Stimulated activated CD8-positive, alpha-beta memory T cell treated with anti-CD3 and anti-CD28 coated beads, Interleukin-2, amount 100 ng/mL, for 48 hours (primary cell): ENCODE measurements at regions not wholly inside any gene's neighbourhood (a gene's known extent, or its start where the extent isn't known, plus 50 kb on each side); places are given as distances from the start of the nearest gene placed in this dataset.

Experiments
- DNase-seq, 2 donors: peaks; one replicate each; pipeline ENCODE4 v3.0.0-alpha.2; 2020; ENCODE audit warnings: low read depth in 2 of 2

DNA sequence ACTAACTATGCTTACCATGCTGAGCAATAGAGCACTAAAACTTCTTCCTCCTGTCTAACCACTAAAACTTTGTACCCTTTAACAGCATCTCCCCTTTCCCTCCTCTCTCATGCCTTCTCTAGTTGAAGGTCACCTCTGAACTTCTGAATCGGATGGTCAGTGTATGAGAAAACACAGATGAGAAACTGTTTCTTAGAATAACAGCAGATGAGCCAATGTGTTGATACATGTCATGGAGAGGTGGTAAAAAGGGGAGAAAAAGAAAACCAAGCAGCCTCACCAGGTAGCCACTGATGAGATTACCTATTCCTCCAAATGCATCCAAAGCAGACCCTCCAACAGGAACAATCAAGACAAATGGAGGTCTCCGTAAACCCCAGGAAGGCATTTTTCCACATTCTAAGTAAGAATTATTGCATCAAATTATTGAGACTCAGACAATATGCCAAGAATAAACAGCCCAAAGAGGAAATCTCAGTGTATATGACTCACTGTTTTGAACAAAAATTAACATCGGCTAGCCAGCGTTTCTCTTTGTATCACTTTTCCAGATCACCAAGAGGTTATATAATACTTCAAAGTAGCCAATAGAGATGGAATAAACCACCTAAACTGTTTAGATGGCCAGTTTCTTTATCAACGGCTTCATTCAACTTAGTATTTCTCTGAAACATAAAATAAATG lies 793.3 kb upstream of the SOX9 start:
- no peak for DNase-seq

DNA sequence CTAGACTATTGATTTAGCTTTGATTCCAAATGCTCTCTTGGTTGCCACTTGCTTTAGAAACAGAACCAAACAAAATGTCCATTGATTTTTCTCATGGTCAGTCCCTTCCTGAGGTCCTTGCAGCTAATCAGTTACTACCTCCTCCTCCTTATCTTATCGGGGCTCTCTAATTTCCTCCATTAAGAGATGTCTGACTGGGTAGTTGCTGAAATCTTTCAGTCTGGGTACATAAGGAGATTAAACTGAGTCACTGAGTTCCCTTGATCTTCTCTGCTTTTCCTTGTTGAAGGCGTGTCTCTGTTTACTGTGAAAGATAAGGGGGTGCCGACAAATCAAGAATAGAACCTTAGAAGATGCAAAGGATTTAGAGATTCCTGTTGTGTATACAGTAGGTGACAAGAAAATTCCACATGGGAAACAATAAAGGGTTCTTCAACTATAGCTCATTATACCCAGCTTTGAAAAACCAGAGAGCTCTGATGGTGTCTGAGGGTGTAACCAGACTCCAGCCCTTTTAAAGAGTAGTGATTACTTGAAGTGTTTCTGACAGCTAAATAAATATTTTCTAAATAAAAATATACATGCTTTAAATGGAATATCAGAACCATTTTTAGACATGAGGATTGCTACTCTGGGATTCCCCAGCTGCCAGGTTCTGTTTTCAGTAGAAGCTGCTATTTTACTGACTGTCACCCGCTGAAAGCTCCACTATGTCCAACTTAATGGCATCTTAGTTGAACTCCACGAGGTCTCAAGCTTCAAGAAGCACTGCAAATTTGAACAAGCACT lies 791.3 kb upstream of the SOX9 start:
- no peak for DNase-seq

DNA sequence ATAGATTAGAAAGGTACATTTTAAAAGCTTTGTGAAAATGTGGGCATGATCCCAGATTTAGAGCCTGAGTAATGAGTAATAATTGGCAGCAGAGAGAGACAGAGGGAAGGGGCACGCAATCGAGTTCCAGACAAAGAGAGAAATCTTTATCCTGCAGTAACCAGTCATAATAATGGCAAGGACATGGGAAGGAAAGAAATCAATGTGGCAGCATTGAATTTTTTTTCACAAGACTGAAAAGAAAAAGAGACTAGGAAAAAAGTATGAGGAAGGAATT lies 790.8 kb upstream of the SOX9 start:
- DNase-seq, result no peak

DNA sequence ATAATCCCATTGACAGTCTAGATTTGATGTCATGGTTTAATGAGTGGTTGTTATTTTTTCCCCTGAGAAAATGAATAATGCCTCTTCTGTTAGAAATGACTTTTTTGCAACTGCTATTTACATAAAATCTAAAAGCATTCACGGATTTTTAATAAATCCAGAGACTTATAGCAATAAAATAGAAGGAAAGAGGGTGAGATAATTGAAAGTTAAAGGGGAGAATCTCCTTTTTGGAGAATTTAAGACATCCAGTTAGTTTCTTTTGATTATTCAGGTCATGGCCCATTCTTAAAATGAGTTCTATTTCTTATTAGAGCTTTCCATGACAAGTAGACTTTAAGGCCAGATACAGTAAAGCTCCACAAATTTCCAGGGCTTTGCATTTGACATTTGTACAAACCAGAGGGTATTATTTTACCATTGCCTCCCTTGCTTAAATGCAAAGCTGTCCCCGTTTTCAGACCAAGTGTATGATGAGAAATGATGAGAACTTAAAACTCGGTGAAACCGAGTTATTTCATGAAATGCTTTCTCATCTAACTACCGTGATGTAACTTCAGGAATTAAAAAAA lies 789.0 kb upstream of the SOX9 start:
- no peak for DNase-seq

DNA sequence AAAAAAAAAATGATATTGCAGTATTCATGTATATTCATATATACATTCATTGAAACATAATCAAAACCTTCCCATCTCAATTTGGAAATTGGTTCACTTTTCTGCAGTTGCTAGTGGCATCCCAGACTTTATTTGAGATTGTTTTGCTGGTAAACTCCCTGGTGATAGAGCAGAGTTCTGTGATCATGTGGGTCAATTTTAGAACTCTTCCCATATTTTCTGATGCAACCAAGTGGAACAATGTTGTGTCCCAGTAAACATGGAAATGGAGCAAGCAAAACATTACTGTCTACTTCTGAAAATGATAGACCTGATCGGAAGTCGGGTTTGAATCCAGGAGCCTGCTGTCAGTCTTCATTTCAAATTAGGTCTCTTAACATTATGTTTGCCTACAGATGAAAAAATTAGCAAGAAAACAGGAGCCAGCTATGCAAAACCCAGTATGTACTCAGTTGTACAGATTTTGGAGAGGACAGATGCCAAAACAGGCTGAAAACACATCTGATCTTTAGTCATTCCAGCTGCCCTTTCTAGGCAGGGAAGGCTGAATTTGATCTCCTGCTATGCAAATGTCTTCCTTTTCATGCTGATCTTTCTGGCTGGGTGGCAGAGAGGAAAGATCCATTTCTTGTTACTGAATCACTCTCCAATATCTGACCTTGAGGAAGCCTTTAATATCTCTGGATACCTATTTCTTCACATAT lies 786.6 kb upstream of the SOX9 start:
- DNase-seq, result no peak

DNA sequence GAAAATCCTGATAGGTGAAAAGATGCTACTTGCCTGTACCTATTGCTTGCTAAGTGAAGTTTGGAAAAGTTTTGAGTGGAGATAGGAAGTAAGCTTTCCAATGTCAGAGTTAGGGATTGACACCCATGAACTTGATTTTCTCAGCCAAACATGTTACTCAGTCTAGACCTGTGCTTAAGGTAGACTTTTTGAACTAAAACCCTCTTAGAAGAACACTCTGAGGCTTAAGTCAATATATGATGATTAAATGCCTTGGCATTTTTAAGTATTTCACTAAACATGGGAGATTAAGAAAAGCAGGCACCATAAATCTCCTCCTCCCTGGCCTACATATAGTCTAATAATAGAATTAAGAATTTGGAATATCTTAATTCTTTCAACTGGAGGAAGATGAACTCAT lies 785.6 kb upstream of the SOX9 start:
- DNase-seq, result no peak

DNA sequence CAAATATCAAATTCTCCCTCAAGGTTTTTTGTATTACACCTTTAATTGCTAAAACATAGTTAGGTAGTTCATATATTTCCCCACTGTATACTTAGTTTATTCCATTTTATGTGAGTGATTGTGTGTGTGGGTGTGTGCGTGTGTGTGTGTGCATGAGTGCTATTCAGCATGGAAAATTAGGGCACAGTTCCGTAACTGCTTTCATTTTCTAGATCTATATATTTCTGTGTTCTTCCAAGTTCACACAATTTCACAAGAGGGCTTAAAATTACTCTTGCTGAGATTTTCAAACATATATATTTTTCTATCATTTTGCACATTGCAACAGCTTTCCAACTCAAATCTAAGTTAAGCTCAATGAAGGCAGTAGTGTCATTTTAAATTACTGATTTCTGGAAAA lies 782.9 kb upstream of the SOX9 start:
- DNase-seq, result no peak

DNA sequence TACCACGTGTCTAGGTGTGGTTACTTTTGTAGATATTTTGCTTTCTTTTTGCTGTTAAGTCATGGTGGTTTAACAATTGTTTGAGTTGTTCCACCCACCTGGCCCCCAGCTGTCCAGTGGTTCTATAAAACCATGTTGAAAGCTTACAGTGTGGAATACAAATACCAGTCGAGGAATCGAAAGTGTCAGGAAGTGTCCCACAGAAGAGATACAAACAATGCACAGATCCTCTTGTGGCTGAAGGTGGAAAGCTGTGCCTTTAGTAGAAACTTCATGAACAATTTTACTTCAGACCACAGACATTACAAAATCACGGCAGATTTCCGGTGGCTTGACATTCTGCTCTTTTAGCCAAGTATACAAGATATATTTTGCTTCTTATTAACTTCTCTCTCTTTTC lies 782.4 kb upstream of the SOX9 start:
- no peak for DNase-seq

DNA sequence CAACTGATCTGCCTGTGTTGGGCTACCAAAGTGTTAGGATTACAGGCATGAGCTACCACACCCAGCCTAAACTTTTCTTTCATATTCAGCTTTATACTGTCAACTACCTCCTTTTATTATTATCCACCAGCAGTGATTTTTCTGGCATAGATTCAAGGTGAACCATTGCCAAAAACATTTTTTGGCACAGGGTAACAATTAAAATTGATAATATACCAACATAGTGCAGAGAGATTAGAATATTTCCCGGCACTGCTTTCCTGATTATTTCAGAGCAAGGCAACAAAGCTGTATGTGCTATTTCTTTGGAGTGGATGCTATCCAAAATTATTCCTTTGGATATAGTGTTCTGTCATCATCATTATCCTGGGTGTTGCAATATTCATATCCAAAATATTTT lies 781.6 kb upstream of the SOX9 start:
- DNase-seq, result no peak

DNA sequence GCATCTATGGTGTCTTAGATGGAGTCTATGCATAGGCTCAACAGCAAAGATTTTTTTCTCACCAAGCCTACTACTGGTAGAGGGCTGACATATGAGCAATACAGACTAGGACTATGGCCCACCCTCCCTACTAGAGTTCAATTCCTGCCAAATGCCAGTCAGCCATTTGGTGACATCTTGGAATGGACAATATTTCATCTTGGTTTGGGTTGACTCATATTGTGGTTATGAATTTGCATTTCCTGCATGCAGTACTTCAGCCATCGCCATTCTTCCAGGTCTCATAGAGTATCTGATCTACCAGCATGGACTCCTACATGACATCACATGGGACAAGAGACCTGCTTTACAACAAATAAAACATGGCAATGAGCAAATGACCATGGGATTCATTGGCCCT lies 778.1 kb upstream of the SOX9 start:
- DNase-seq, result no peak

DNA sequence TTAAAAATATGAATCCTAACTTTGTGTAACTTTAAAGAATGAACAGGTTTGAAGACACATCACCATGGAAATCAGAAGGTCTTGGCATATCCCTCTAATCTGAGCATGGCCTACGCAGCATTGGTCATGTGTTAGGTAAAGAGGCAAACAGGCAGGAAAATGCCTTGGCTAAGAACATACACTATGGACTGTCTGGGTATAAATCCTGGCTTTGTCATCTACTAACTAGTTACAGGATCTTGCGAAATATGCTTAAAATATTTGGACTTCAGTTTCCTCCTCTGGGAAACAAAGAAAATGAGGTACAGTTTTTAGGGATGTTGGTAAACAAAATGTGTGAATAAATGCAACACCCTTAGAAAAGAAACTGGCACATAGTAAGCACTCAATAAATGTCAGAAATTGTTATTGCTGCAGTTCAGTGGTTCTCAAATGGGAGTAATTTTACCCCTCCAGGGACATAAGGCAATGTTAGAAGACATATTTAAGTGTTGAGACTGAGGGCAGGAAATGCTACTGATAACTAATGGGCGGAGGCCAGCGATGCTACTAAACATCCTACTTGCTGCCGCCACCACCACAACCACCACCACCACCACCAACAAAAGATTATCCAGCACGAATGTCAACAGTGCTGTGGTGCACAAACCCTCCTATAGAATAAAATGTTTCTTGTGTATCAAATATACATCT lies 770.8 kb upstream of the SOX9 start:
- DNase-seq, result no peak

DNA sequence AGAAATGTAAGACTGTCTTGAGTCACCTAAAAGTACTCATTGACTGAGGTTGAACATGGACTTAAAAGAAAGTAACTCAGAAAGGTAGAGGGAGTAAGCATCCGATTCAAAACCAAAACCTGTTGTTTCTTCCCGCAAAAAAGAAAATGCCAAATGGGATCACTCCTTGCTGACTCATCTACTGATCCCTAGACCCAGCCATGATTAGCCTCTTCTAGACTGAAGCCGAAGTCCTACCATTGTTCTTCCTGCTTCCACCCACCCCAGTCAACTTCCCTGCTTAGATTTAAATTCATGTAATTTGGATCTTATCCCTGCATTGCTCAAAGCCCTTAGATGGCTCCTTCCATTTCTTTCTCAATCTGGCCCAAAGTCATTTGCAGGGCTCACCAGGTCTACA lies 760.5 kb upstream of the SOX9 start:
- DNase-seq, result no peak

DNA sequence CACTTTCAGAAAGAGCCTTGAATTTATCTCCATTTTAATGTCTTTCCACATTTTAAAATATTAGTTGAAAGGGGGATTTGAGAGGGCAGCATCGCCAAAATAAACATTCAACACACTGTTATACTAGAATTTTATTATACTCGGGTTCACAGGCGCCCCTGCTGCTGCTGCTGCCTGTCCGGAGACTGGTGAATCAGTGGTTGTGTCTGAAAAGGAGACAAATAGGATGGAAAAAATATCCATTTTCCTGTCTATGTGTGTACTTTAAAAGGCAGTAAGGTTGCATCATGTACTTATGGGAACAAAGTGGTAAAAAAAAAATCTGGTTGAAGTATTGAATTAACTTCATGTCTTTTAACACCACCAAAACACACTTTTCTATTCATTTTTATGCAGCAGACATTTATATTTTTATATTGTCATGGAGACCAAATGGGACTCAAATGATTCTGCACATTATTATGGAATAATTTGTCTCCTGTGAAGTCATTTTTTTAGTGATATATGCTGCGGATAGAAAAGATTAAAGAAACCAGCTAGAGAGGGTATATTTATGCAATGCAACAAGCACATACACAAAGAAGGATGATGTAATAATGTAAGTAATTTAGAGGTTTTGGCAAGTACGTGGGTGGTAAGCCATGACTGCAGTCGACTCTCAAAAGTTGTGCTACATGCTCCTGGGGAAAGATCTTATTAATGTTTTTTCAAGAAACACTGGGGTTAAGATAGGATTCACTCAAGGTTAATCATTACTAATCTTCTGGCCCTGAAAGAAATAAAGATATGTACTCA lies 759.0 kb upstream of the SOX9 start:
- no peak for DNase-seq

DNA sequence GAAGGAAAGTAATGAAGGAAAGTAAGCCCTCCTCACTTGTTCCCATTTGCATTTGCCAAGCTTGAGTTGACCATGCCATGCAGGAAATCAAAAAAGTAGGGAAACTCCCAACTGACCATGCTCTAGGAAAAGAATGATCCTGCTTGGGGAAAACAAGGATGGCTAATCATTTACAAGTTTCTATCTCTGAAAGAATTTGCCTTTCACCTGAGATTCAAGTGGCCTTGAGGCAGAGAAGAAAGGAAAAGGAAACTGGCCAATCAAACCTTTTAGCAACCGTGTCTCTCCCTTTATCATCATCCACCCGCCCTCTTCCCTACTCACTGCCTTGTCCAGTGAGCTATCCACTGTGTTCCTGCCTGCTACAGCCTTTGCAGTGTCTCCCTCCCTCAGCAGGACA lies 757.2 kb upstream of the SOX9 start:
- no peak for DNase-seq

DNA sequence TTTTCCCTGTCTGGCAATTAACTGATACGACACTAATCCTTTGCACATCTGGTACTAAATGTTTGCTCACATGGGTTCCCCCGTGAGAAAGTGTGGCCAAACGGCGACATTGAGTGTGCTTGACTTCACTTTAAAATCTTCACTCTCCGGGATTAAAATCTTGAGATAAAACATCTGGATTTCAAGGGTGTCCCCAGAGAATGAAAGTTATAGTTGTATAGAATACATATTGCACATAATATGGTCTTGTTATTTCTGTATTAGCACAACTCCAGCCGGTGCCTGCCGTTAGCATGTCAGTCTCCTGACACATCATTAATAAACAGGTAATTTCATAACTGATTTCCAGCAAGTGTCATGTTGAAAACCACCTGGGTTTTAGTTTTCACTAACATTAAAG lies 749.0 kb upstream of the SOX9 start:
- no peak for DNase-seq

DNA sequence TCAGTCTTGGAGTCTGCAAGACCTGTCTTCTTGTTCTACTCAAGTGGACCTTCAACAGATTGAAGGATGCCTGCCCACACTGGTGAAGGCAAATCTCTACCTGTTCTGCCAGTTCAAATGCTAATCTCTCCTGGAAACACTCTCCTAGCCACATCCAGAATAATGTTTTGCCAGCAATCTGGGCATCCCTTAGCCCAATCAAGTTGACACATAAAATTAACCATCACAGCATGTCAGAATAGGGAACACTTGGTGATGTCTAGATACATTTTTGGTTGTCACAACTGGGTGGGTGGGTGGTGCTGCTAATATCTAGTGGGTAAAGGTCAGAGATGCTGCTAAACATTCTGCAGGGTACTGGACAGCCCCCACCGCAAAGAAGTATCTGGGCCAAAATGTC lies 744.9 kb upstream of the SOX9 start:
- no peak for DNase-seq

DNA sequence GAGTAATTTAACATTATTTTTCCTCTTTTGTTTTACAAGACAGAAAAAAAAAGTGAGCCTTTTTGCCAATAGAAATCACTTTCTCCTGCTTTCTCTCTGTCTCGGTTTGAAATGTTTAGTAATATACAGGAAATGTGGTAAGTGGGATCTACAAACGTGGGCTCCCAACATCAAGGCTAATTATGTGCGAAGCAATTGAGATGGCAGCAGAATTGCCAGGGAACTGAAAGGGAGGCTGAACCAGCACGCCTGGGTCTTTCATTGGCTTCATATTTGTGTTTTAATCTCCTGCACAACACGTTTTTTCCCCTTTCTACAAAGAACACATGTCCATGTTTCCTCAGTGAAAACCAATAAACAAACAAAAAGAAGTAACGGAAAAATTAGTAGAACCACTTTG lies 743.9 kb upstream of the SOX9 start:
- no peak for DNase-seq

DNA sequence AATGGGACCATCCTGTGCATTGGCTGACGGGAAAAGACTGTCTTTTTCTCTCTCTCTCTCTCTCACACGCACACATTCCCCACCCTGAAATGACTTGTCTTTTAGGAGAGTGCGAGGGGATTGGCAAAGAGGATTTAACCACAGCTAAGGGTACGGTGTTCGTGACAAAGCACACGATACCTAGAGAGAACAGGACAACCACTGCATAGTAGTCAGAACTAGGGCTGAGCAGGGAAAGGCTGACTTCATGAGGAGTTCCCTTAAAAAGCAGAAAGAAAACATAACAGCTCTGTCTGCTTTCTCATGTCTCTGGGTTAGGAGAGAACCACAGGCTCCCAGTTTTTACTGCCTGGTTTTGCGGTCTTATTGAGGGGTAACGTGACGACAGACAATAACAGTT lies 742.8 kb upstream of the SOX9 start:
- DNase-seq, result no peak

DNA sequence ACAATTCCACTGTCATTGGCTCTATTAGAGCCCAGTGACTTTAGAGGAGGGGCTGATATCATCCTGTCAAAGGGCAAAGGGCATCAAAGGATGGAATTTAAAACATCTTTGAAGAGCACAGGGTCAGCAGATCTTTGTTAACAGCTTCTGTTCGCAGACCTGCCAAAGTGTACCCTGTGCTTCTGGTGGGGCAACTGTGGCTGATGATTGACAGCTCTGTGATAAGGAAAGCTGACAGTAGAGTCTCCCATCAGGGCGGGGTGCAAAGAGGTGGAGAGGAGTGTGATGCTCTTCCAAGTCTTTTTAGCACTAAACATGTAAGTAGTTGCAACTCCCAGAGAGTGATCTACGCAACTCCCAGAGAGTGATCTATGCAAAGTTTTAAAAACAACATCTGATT lies 742.1 kb upstream of the SOX9 start:
- DNase-seq, result no peak

DNA sequence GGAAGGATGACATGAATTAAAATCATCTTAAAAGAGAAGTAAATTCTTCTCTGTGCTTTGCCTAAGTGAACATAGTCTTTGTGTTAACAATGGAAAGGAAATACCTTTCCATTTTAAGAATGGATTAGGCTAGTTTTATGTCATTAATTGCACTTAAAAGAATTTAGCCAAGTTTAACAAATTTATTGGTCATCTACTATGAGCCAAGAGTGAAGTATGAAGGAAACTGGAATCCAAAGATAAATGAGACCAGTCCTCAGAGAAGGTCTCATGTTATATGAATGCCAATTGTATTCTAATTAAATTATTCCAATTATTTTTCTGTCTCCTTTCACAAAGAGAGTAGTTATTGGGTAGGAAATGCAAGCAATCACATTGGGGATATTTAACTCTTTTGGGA lies 741.3 kb upstream of the SOX9 start:
- no peak for DNase-seq

DNA sequence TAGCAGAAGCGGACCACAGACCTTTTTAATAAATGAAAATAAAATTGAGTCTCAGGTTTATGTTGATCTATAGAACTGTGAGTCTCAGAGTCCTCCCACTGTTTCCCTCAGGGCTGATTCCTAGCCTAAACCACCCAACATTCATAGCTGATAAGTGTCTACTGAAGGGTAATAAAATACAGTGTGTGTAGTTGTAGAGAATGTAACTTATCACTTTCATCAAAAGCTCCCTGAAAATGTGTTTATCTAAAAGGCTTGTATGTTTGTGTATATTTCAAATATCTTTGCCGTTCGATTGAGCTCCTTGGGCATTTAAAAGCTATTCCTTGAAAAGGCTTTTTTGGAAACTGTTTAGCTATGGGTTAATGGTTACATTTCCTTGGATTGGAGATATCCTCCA lies 740.3 kb upstream of the SOX9 start:
- no peak for DNase-seq

DNA sequence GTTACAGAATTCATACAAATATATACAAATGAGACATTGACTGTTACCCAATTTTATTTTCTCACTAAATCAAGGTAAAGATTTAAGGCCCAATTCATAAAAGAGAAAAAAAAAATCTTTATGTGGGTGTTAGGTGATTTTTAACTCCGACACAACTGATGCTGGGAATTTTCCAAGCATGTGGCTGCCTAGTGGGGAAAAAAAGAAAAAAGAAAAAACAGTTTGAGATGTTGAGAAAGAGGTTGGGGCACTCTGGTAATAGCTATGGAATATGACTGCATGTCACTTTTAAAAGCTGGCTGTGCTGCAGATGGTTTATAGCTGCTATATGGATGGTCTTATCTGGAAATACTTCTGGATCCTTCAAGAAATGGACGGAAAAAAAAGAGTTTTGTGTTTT lies 739.9 kb upstream of the SOX9 start:
- no peak for DNase-seq
